Gastroesophageal sphincter (tissue), 3 donors: ENCODE measurements at regions not wholly inside any gene's neighbourhood (a gene's known extent, or its start where the extent isn't known, plus 50 kb on each side); places are given as distances from the start of the nearest gene placed in this dataset.

Source experiments
- CTCF ChIP-seq, 4 experiments: fragments of 200-600 bp in 2 of 4; fragments of 450-650 bp in 2 of 4; sonication (generic) in 1 of 4; IDR thresholded peaks; one replicate each; pipeline ENCODE4 v1.5.1; 2017 to 2019; ENCODE audit warnings: antibody characterized with exemption in 4 of 4, mild to moderate bottlenecking in 2 of 4, moderate library complexity in 2 of 4
- POLR2A ChIP-seq, 2 donors: fragments of 450-650 bp; IDR thresholded peaks; one replicate each; pipeline ENCODE4 v1.6.1; 2017; ENCODE audit warnings: antibody characterized with exemption in 2 of 2, mild to moderate bottlenecking in 2 of 2, moderate library complexity in 1 of 2

GRCh38 chr5:67364381-67364970 lies 167.9 kb upstream of the CD180 start:
- TF ChIP-seq CTCF (IDR thresholded peaks at IDR 0.05) (no peak), POLR2A (IDR thresholded peaks at IDR 0.05) (no peak)
